Amniotic stem cell (primary cell): ENCODE measurements at regions not wholly inside any gene's neighbourhood (a gene's known extent, or its start where the extent isn't known, plus 50 kb on each side); places are given as distances from the start of the nearest gene placed in this dataset.

Source experiments
- DNase-seq: peaks from one replicate; lab custom pipeline; 2025; lab: John Stamatoyannopoulos, UW

- DNase-seq, result no peak
Observed at GRCh38 chr1:198904321-198904720, 265.5 kb downstream of the PTPRC start.

GRCh38 chr1:198906739-198907422, 268.0 kb downstream of the PTPRC start:
- no peak for DNase-seq

- DNase-seq, result no peak
Observed at GRCh38 chr1:198907423-198907746, 268.5 kb downstream of the PTPRC start.

GRCh38 chr1:198908995-198909394, 270.2 kb downstream of the PTPRC start:
- no peak for DNase-seq

- no peak for DNase-seq
Observed at GRCh38 chr1:198909973-198910372, 271.1 kb downstream of the PTPRC start.

GRCh38 chr1:198910816-198911215, 272.0 kb downstream of the PTPRC start:
- no peak for DNase-seq

GRCh38 chr1:198912046-198912445, 273.2 kb downstream of the PTPRC start:
- DNase-seq, result no peak

- no peak for DNase-seq
Observed at GRCh38 chr1:198913667-198914066, 274.8 kb downstream of the PTPRC start.

GRCh38 chr1:198915327-198916231, 276.7 kb downstream of the PTPRC start:
- DNase-seq, result no peak

GRCh38 chr1:198917226-198917625, 278.4 kb downstream of the PTPRC start:
- DNase-seq, result no peak

GRCh38 chr1:198918920-198919319, 280.1 kb downstream of the PTPRC start:
- DNase-seq, result no peak

GRCh38 chr1:198919667-198920398, 281.0 kb downstream of the PTPRC start:
- no peak for DNase-seq

GRCh38 chr1:198922638-198923430, 284.0 kb downstream of the PTPRC start:
- DNase-seq, result no peak

- no peak for DNase-seq
Observed at GRCh38 chr1:198923993-198924392, 285.2 kb downstream of the PTPRC start.

GRCh38 chr1:198925567-198925966, 286.7 kb downstream of the PTPRC start:
- DNase-seq, result no peak

- DNase-seq, result no peak
Observed at GRCh38 chr1:198927129-198927528, 288.3 kb downstream of the PTPRC start.

GRCh38 chr1:198929111-198929604, 290.3 kb downstream of the PTPRC start:
- DNase-seq, result no peak

- DNase-seq, result no peak
Observed at GRCh38 chr1:198929961-198930599, 291.2 kb downstream of the PTPRC start.

GRCh38 chr1:198932351-198932991, 293.6 kb downstream of the PTPRC start:
- DNase-seq, result no peak

GRCh38 chr1:198933515-198934222, 294.8 kb downstream of the PTPRC start:
- DNase-seq, result no peak
